Colonic mucosa (tissue), 4 donors: ENCODE measurements at regions not wholly inside any gene's neighbourhood (a gene's known extent, or its start where the extent isn't known, plus 50 kb on each side); places are given as distances from the start of the nearest gene placed in this dataset.

Experiments used
- DNase-seq: peaks from one replicate; pipeline ENCODE4 v3.0.0-alpha.2; 2020
- H3K27ac ChIP-seq: fragments of 200-600 bp; one replicate; pipeline ENCODE4 v1.8.0; 2021
- H3K27me3 ChIP-seq: fragments of 200-600 bp; one replicate; pipeline ENCODE4 v1.8.0; 2021
- H3K36me3 ChIP-seq: fragments of 200-600 bp; one replicate; pipeline ENCODE4 v1.8.0; 2021
- H3K4me1 ChIP-seq: fragments of 200-600 bp; one replicate; pipeline ENCODE4 v1.8.0; 2021; ENCODE audit warnings: mild to moderate bottlenecking
- H3K4me3 ChIP-seq: fragments of 200-600 bp; one replicate; pipeline ENCODE4 v1.8.0; 2021
- H3K9ac ChIP-seq, 2 donors: one replicate each; pipeline ENCODE4 v1.7.0; 2013; ENCODE audit warnings: control low read depth in 2 of 2, low read depth in 2 of 2, low read length in 2 of 2
- H3K9me3 ChIP-seq: fragments of 200-600 bp; one replicate; pipeline ENCODE4 v1.8.0; 2021
- intact Hi-C: fragments of 100-400 bp; cut with DNase I; formaldehyde crosslinking; loops from one replicate; pipeline ENCODE4 v1.14.1; 2022
- TF ChIP-seq, protein P1 (sequence below): fragments of 200-600 bp; IDR thresholded peaks from one replicate; pipeline ENCODE4 v1.8.0; 2022; ENCODE audit warnings: antibody characterized with exemption, mild to moderate bottlenecking
- donor health status: healthy.
- donor health status: DM: no; HTN: no; CAD: no.
- donor health status: DM: no; HTN: no; CAD: no.

DNA sequence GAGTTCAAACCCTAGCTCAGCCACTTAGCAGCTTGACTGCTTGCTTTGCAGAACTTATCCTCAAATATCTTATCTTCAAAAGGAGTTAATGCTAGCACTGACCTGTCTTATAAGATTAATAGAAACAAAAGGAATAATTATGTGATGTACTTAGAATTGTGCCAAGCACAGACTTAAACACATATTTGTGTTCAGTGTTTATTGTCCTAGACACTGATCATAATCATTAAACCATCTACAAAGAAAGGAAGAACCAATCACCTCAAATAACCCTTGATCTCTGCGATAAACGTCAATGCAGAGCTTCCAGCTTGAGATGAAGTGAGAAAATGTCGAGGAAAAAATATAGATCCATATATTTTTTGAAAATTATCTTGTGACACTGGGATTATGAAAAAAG lies 73.1 kb downstream of the ATXN7L3B start:
- TF ChIP-seq, protein P1, sequence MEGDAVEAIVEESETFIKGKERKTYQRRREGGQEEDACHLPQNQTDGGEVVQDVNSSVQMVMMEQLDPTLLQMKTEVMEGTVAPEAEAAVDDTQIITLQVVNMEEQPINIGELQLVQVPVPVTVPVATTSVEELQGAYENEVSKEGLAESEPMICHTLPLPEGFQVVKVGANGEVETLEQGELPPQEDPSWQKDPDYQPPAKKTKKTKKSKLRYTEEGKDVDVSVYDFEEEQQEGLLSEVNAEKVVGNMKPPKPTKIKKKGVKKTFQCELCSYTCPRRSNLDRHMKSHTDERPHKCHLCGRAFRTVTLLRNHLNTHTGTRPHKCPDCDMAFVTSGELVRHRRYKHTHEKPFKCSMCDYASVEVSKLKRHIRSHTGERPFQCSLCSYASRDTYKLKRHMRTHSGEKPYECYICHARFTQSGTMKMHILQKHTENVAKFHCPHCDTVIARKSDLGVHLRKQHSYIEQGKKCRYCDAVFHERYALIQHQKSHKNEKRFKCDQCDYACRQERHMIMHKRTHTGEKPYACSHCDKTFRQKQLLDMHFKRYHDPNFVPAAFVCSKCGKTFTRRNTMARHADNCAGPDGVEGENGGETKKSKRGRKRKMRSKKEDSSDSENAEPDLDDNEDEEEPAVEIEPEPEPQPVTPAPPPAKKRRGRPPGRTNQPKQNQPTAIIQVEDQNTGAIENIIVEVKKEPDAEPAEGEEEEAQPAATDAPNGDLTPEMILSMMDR: no peak

DNA sequence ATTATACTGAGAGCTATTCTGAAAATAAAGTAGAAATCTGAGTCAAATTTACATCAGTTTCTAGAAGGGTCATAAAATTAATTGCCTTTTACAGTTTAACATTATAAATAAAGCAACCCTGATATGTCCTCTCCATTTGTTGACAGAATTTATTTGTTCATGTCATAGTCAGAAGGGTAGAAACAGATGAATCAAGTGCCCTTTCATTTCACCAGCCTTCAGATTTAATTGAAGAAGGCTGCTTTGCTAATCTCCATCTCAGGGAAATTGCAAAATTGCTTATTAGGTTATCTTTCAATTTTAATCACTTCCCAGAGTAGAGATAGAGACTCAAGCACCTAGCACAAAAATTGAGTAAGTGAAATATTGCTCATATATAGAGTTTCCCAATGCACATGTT lies 76.8 kb downstream of the ATXN7L3B start:
- DNase-seq: no peak
- Histone ChIP-seq H3K4me1 (no peaks in the 10 kb centered on the region), H3K9me3 (no peaks in the 10 kb centered on the region), H3K27me3 (no peaks in the 10 kb centered on the region), H3K4me3 (no peak overlapping the region), H3K36me3 (no peaks in the 10 kb centered on the region), H3K27ac (no peak overlapping the region), H3K9ac (no peak overlapping the region)
- TF ChIP-seq, protein P1: no peak
- intact Hi-C loops: no loop called here

More for the DNA sequence above, 73.1 kb downstream of the ATXN7L3B start:
- no peaks in the 10 kb centered on the region for H3K9me3 ChIP-seq
- H3K9ac ChIP-seq: no peak overlapping the region
- H3K4me3 ChIP-seq: no peak overlapping the region
- no peak overlapping the region for H3K27ac ChIP-seq
- H3K4me1 ChIP-seq: no peaks in the 10 kb centered on the region
- no peak for DNase-seq
- intact Hi-C loops: no loop called here
- no peaks in the 10 kb centered on the region for H3K27me3 ChIP-seq
- no peaks in the 10 kb centered on the region for H3K36me3 ChIP-seq

DNA sequence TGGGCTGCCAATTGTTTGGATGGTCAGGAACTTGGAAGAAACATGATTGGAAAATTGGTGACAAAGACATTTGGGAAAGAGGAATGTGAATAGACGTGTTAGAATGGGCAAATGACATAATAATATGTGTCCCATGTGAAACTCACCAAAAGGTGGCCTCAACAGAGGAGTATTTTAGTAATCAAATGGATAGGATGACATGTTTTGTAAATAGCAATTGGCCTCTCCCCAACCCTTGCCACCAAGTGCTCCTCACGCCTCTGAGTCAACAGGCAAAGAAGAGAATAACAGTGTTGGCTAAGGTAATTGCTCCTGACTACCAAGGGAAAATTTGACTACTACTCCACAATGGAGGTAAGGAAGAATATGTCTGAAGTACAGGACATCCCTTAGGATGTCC lies 81.4 kb downstream of the ATXN7L3B start:
- no peaks in the 10 kb centered on the region for H3K36me3 ChIP-seq
- no peak overlapping the region for H3K4me3 ChIP-seq
- TF ChIP-seq, protein P1: no peak
- H3K27me3 ChIP-seq: no peaks in the 10 kb centered on the region
- DNase-seq: no peak
- no peak overlapping the region for H3K27ac ChIP-seq
- H3K9me3 ChIP-seq: no peaks in the 10 kb centered on the region
- no peak overlapping the region for H3K9ac ChIP-seq
- intact Hi-C loops: no loop called here
- H3K4me1 ChIP-seq: no peaks in the 10 kb centered on the region

DNA sequence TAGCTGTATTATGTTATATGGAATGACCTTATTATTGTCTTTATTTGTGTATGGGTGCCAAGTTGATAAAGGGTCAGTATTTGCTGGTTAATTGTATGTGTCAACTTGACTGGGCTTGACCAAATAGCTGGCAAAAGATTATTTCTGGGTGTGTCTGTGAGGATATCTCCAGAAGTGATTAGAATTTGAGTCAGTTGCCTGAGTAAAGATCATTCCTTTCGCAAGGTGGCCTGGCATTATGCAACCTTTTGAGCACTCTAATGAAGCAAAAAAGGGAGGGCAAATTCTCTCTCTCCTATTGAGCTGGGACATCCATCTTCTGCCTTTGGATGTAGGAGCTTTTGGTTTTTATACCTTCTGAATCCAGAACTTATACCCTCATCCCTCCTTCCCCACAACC lies 82.2 kb downstream of the ATXN7L3B start:
- H3K27me3 ChIP-seq: no peaks in the 10 kb centered on the region
- intact Hi-C loops: no loop called here
- TF ChIP-seq, protein P1: no peak
- H3K4me1 ChIP-seq: no peaks in the 10 kb centered on the region
- H3K27ac ChIP-seq: no peak overlapping the region
- H3K36me3 ChIP-seq: no peaks in the 10 kb centered on the region
- DNase-seq: no peak
- H3K4me3 ChIP-seq: no peak overlapping the region
- H3K9me3 ChIP-seq: no peaks in the 10 kb centered on the region
- H3K9ac ChIP-seq: no peak overlapping the region

DNA sequence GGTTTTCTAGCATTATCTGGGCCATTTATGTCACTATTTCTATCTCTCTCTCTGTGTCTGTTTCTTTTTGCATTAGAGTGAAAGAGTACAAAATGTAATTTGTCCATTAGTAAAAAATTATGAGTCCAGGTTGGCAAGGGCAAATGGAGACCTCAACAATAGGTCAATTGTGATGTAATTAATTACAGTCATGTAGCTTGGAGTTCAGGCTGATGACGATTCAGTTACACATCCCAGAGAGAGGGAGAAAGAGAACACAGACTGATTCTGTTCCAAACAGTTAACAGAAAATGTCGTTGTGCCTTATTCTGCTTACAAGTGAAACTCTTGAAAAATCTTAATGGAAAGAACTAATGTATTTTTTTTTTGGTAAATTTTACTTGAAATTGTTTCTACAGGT lies 83.3 kb downstream of the ATXN7L3B start:
- intact Hi-C loops: no loop called here
- TF ChIP-seq, protein P1: no peak

DNA sequence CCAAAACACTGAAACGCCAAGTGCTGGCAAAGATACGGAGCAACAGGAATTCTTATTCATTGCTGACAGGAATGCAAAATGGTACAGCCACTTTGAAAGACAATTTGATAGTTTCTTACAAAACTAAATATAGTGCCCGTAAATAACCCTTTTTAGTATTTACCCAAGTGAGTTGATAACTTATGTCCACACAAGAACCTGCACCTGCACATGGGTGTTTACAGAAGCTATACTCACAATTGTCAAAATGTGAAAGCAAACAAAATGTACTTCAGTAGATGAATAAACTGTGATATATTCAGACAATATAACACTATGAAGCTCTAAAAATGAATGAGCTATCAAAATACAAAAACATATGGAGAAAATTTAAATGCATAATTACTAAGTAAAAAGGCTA lies 86.6 kb downstream of the ATXN7L3B start:
- DNase-seq: no peak
- no peaks in the 10 kb centered on the region for H3K36me3 ChIP-seq
- H3K27ac ChIP-seq: no peak overlapping the region
- H3K4me1 ChIP-seq: no peaks in the 10 kb centered on the region
- H3K27me3 ChIP-seq: no peaks in the 10 kb centered on the region
- no peak overlapping the region for H3K4me3 ChIP-seq
- H3K9me3 ChIP-seq: no peaks in the 10 kb centered on the region
- intact Hi-C loops: no loop called here
- TF ChIP-seq, protein P1: no peak
- no peak overlapping the region for H3K9ac ChIP-seq

More for the DNA sequence above, 83.3 kb downstream of the ATXN7L3B start:
- H3K36me3 ChIP-seq: no peaks in the 10 kb centered on the region
- H3K27ac ChIP-seq: no peak overlapping the region
- H3K4me1 ChIP-seq: no peaks in the 10 kb centered on the region
- no peak overlapping the region for H3K9ac ChIP-seq
- DNase-seq: no peak
- no peaks in the 10 kb centered on the region for H3K9me3 ChIP-seq
- no peaks in the 10 kb centered on the region for H3K27me3 ChIP-seq
- H3K4me3 ChIP-seq: no peak overlapping the region
